Panc1 (cell line): ENCODE measurements at regions not wholly inside any gene's neighbourhood (a gene's known extent, or its start where the extent isn't known, plus 50 kb on each side); places are given as distances from the start of the nearest gene placed in this dataset.

ENCODE experiments used
- ATAC-seq: fragments of 200-7000 bp; cut with Tn5 transposase; 2 replicates; pipeline ENCODE4 v1.9.1; 2020; ENCODE audit warnings: mild to moderate bottlenecking, moderate library complexity
- BruUV-seq: library from RNA; stranded (reverse); fragments of 400-500 nt; replicated peaks from 2 replicates; lab custom pipeline; 2021; lab: Mats Ljungman, UMichigan
- CTCF ChIA-PET: fragments of 300-600 bp; sonication (Branson Sonifier 250); formaldehyde crosslinking; loops from one replicate; lab custom pipeline; 2022; ENCODE audit warnings: antibody characterized with exemption; lab: Charles Lee
- POLR2A ChIA-PET: fragments of 300-600 bp; sonication (Branson Sonifier 250); formaldehyde crosslinking; loops from one replicate; lab custom pipeline; 2022; ENCODE audit warnings: antibody characterized with exemption; lab: Charles Lee
- DNase-seq: peaks from one replicate; pipeline ENCODE4 v3.0.0-alpha.2; 2010; ENCODE audit warnings: low read depth, low spot score
- H3K27ac ChIP-seq: 2 replicates; pipeline ENCODE4 v1.5.1; 2011; ENCODE audit warnings: mild to moderate bottlenecking, low read length, inconsistent platforms
- H3K27me3 ChIP-seq: fragments of 200-500 bp; sonication (Bioruptor generic); 2 replicates; pipeline ENCODE4 v1.6.0; 2014; ENCODE audit warnings: low read length, inconsistent platforms; ENCODE audit not compliant: control insufficient read depth, insufficient read depth
- H3K36me3 ChIP-seq: fragments of 200-500 bp; sonication (Bioruptor generic); 2 replicates; pipeline ENCODE4 v1.5.1; 2014; ENCODE audit warnings: inconsistent platforms, mild to moderate bottlenecking, low read length, moderate library complexity; ENCODE audit not compliant: control insufficient read depth, insufficient read depth
- H3K4me1 ChIP-seq: 2 replicates; pipeline ENCODE4 v1.5.1; 2011; ENCODE audit warnings: inconsistent platforms, mild to moderate bottlenecking, low read length, moderate library complexity; ENCODE audit not compliant: control insufficient read depth, insufficient read depth
- H3K4me3 ChIP-seq, 2 experiments: 2 replicates each; pipeline ENCODE4 v1.5.1; 2011 to 2012; ENCODE audit warnings: low read depth in 2 of 2, low read length in 2 of 2, mild to moderate bottlenecking in 2 of 2, inconsistent platforms in 1 of 2, moderate library complexity in 1 of 2
- H3K9me3 ChIP-seq: fragments of 200-500 bp; sonication (Bioruptor generic); 2 replicates; pipeline ENCODE4 v1.5.1; 2014; ENCODE audit warnings: low read depth, mild to moderate bottlenecking, inconsistent platforms, low read length, moderate library complexity; ENCODE audit not compliant: control insufficient read depth, insufficient read depth
- POLR2AphosphoS5 ChIP-seq: IDR thresholded peaks from 2 replicates; pipeline ENCODE4 v1.6.1; 2012; ENCODE audit warnings: mild to moderate bottlenecking, low read depth, low read length, moderate library complexity
- SIN3A ChIP-seq: IDR thresholded peaks from 2 replicates; pipeline ENCODE4 v1.6.1; 2012; ENCODE audit warnings: low read depth, mild to moderate bottlenecking, low read length, moderate library complexity, borderline replicate concordance; ENCODE audit not compliant: insufficient read depth
- TCF7L2 ChIP-seq: IDR thresholded peaks from 2 replicates; pipeline ENCODE4 v1.6.1; 2011; ENCODE audit warnings: mild to moderate bottlenecking, low read depth, low read length, inconsistent platforms
- in situ Hi-C: cut with HindIII; loops from 2 replicates; pipeline ENCODE4 v1.10.0; 2016; ENCODE audit warnings: low sequenced_read_pairs, low pct_unique_long_range_greater_than_20kb
- intact Hi-C: fragments of 100-400 bp; cut with micrococcal nuclease; formaldehyde crosslinking; loops from one replicate; pipeline ENCODE4 v1.10.0; 2022; ENCODE audit not compliant: unreplicated experiment
- TF ChIP-seq, protein P1 (sequence below), 2 experiments: IDR thresholded peaks; 2 replicates each; pipeline ENCODE4 v1.6.1; 2011 to 2012; ENCODE audit warnings: low read depth in 2 of 2, control low read depth in 1 of 2, low read length in 1 of 2, mild to moderate bottlenecking in 1 of 2, moderate library complexity in 1 of 2; ENCODE audit not compliant: insufficient read depth in 1 of 2
- TF ChIP-seq, protein P2 (sequence below): fragments of 450-650 bp; IDR thresholded peaks from 2 replicates; pipeline ENCODE4 v1.5.1; 2017; ENCODE audit warnings: mild to moderate bottlenecking

DNA sequence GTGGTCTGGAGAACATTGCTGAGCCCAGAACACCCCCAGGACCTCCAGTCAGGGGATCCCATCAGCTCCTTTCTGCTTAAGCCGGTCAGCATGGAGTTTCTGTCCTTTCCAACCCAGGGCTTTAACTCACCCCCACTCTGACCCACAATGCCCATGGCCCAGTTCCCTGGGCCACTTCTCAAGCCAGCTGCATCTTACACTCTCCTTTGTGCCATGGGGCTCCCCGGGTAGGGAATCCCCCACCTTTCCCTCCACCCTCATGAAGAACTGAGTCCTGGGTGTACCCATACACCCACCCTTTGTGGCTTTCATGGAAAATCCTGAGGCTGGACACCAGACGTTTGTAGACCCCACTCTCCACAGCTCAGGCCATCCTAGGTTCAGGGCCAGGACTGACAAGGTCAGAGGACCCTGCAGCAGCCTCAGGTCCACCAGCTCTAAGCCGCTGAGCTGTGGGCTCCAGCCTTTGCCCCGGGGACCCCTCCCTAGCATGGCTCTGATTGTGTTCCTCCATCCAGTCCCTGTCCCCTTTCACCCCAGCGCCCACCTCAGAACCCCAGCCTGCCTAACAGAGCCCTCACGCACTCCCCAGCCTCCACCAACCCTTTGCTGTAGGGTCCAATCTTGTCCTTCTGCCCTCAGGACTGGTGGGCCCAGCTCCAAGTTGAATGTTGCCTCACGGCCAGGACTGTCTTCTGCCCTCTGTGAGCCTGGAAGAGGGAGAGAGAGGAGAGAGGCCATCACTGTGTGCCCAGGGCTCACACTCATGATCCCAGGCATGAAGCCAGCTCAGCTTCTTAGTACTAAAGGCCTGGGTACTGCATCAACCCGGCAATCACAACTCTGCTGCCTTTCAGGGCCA lies 394.8 kb downstream of the MATN1 start:
- BruUV-seq: no TSS peak

DNA sequence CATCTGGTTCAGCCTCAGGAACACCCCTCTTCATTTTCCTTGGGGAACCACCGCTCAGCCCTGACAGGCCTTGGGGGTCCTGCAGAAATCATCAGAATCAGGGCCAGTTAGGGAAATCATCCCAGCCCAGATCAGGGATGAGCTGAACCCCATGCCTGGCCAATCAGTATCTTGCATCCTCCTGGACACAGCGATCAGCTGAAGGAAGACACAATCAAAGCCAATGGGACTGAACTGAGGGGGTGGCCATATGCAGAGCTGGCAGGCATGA lies 395.4 kb downstream of the MATN1 start:
- no peak overlapping the region for H3K4me3 ChIP-seq
- intact Hi-C loops: no loop called here
- ChIA-PET CTCF (no interaction called here), POLR2A (no interaction called here)
- H3K27me3 ChIP-seq: peaks cover 3% of the 10 kb centered on the region; the same call in 1 of the 2 replicates
- no peaks in the 10 kb centered on the region for H3K36me3 ChIP-seq
- no TSS peak for BruUV-seq
- in situ Hi-C loops: no loop called here
- no peaks in the 10 kb centered on the region for H3K4me1 ChIP-seq
- ATAC-seq: no peak
- no peak overlapping the region for H3K27ac ChIP-seq
- TF ChIP-seq, protein P1, sequence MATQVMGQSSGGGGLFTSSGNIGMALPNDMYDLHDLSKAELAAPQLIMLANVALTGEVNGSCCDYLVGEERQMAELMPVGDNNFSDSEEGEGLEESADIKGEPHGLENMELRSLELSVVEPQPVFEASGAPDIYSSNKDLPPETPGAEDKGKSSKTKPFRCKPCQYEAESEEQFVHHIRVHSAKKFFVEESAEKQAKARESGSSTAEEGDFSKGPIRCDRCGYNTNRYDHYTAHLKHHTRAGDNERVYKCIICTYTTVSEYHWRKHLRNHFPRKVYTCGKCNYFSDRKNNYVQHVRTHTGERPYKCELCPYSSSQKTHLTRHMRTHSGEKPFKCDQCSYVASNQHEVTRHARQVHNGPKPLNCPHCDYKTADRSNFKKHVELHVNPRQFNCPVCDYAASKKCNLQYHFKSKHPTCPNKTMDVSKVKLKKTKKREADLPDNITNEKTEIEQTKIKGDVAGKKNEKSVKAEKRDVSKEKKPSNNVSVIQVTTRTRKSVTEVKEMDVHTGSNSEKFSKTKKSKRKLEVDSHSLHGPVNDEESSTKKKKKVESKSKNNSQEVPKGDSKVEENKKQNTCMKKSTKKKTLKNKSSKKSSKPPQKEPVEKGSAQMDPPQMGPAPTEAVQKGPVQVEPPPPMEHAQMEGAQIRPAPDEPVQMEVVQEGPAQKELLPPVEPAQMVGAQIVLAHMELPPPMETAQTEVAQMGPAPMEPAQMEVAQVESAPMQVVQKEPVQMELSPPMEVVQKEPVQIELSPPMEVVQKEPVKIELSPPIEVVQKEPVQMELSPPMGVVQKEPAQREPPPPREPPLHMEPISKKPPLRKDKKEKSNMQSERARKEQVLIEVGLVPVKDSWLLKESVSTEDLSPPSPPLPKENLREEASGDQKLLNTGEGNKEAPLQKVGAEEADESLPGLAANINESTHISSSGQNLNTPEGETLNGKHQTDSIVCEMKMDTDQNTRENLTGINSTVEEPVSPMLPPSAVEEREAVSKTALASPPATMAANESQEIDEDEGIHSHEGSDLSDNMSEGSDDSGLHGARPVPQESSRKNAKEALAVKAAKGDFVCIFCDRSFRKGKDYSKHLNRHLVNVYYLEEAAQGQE (IDR thresholded peaks at IDR 0.05; ENCODE audit: insufficient read depth in 1 of 2, low read depth in 2 of 2, low read length in 1 of 2): no peak
- TF ChIP-seq, protein P2, sequence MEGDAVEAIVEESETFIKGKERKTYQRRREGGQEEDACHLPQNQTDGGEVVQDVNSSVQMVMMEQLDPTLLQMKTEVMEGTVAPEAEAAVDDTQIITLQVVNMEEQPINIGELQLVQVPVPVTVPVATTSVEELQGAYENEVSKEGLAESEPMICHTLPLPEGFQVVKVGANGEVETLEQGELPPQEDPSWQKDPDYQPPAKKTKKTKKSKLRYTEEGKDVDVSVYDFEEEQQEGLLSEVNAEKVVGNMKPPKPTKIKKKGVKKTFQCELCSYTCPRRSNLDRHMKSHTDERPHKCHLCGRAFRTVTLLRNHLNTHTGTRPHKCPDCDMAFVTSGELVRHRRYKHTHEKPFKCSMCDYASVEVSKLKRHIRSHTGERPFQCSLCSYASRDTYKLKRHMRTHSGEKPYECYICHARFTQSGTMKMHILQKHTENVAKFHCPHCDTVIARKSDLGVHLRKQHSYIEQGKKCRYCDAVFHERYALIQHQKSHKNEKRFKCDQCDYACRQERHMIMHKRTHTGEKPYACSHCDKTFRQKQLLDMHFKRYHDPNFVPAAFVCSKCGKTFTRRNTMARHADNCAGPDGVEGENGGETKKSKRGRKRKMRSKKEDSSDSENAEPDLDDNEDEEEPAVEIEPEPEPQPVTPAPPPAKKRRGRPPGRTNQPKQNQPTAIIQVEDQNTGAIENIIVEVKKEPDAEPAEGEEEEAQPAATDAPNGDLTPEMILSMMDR: no peak
- no peak for TF ChIP-seq TCF7L2
- no peak for DNase-seq
- H3K9me3 ChIP-seq: no peaks in the 10 kb centered on the region

More for the DNA sequence above, 394.8 kb downstream of the MATN1 start:
- Histone ChIP-seq H3K27me3 (peaks cover 3% of the 10 kb centered on the region; the same call in 1 of the 2 replicates), H3K9me3 (no peaks in the 10 kb centered on the region), H3K36me3 (no peaks in the 10 kb centered on the region), H3K4me1 (no peaks in the 10 kb centered on the region), H3K27ac (no peak overlapping the region), H3K4me3 (no peak overlapping the region)
- in situ Hi-C loops (no loop called here), intact Hi-C loops (no loop called here)
- DNase-seq: no peak
- ChIA-PET CTCF (no interaction called here), POLR2A (no interaction called here)
- no peak for ATAC-seq
- TF ChIP-seq SIN3A (no peak), TCF7L2 (no peak), POLR2AphosphoS5 (no peak)
- TF ChIP-seq, protein P2: no peak
- TF ChIP-seq, protein P1 (IDR thresholded peaks at IDR 0.05; ENCODE audit: insufficient read depth in 1 of 2, low read depth in 2 of 2, low read length in 1 of 2): no peak
